B cell (primary cell): ENCODE measurements at regions not wholly inside any gene's neighbourhood (a gene's known extent, or its start where the extent isn't known, plus 50 kb on each side); places are given as distances from the start of the nearest gene placed in this dataset.

Source experiments
- ATAC-seq: fragments of 200-7000 bp; cut with Tn5 transposase; one replicate; pipeline ENCODE4 v1.10.0; 2021; ENCODE audit warnings: low read depth, mild to moderate bottlenecking, moderate number of reproducible peaks, moderate library complexity
- CTCF ChIA-PET: fragments of 350-600 bp; sonication (Branson Sonifier 250); formaldehyde crosslinking; loops from one replicate; lab custom pipeline; 2021; ENCODE audit warnings: antibody characterized with exemption, inconsistent platforms; lab: Charles Lee
- POLR2A ChIA-PET: fragments of 350-600 bp; sonication (Branson Sonifier 250); formaldehyde crosslinking; loops from one replicate; lab custom pipeline; 2021; ENCODE audit warnings: antibody characterized with exemption; lab: Charles Lee
- DNase-seq: peaks from one replicate; pipeline ENCODE4 v3.0.0; 2013
- H2AFZ ChIP-seq: 2 replicates; pipeline ENCODE4 v1.6.1; 2012; ENCODE audit warnings: mild to moderate bottlenecking, low read depth, low read length; ENCODE audit not compliant: insufficient read depth, poor library complexity, severe bottlenecking
- H3K27ac ChIP-seq, 2 donors: 1 replicate in 1 of 2; 2 replicates in 1 of 2; pipeline ENCODE4 v1.5.1; 2012 to 2013; ENCODE audit warnings: low read length in 2 of 2, mild to moderate bottlenecking in 2 of 2, moderate library complexity in 1 of 2
- H3K27me3 ChIP-seq, 4 experiments: fragments of 200-600 bp in 1 of 4; sonication (generic) in 1 of 4; replicated peaks in 1 of 4; 1 replicate in 2 of 4; 2 replicates in 2 of 4; pipeline versions ENCODE4 v1.6.1 to v1.7.0; 2013 to 2016; ENCODE audit warnings: low read length in 3 of 4, mild to moderate bottlenecking in 2 of 4, mixed read lengths in 1 of 4, moderate library complexity in 1 of 4; ENCODE audit not compliant: insufficient read depth in 4 of 4, control insufficient read depth in 3 of 4; ENCODE audit errors: control extremely low read depth in 1 of 4
- H3K36me3 ChIP-seq, 2 experiments: replicated peaks in 1 of 2; 1 replicate in 1 of 2; 2 replicates in 1 of 2; pipeline versions ENCODE4 v1.6.1 to v1.7.1; 2013; ENCODE audit warnings: low read length in 1 of 2; ENCODE audit not compliant: insufficient read depth in 2 of 2, control insufficient read depth in 1 of 2; ENCODE audit errors: control extremely low read depth in 1 of 2, extremely low read depth in 1 of 2
- H3K4me1 ChIP-seq, 2 donors: fragments of 200-600 bp in 1 of 2; sonication (generic) in 1 of 2; 1 replicate in 1 of 2; 2 replicates in 1 of 2; pipeline versions ENCODE4 v1.5.1 to v1.6.1; 2013 to 2017; ENCODE audit warnings: low read length in 2 of 2; ENCODE audit not compliant: control insufficient read depth in 2 of 2, insufficient read depth in 2 of 2
- H3K4me2 ChIP-seq: replicated peaks from 2 replicates; pipeline ENCODE3; 2012; ENCODE audit warnings: mild to moderate bottlenecking, low read depth, low read length; ENCODE audit not compliant: poor library complexity, severe bottlenecking
- H3K4me3 ChIP-seq, 5 experiments: fragments of 200-600 bp in 1 of 5; sonication (generic) in 1 of 5; 1 replicate in 3 of 5; 2 replicates in 2 of 5; pipeline versions ENCODE4 v1.5.1 to v1.7.0; 2011 to 2016; ENCODE audit warnings: low read length in 4 of 5, mild to moderate bottlenecking in 4 of 5, low read depth in 2 of 5, control low read depth in 1 of 5, moderate library complexity in 1 of 5; ENCODE audit not compliant: insufficient read depth in 1 of 5; ENCODE audit errors: control extremely low read depth in 1 of 5, extremely low read depth in 1 of 5
- H3K79me2 ChIP-seq: fragments of 200-600 bp; sonication (generic); one replicate; pipeline ENCODE4 v1.6.0; 2016; ENCODE audit warnings: low read length; ENCODE audit not compliant: control insufficient read depth, insufficient read depth
- H3K9ac ChIP-seq: fragments of 200-600 bp; sonication (generic); 2 replicates; pipeline ENCODE4 v1.6.1; 2017; ENCODE audit warnings: mild to moderate bottlenecking, low read length, moderate library complexity
- H3K9me3 ChIP-seq, 3 donors: one replicate each; pipeline versions ENCODE4 v1.6.1 to v1.7.1; 2013; ENCODE audit warnings: low read length in 2 of 3; ENCODE audit not compliant: control insufficient read depth in 2 of 3, insufficient read depth in 1 of 3; ENCODE audit errors: control extremely low read depth in 1 of 3
- H4K20me1 ChIP-seq: 2 replicates; pipeline ENCODE4 v1.6.0; 2012; ENCODE audit warnings: mild to moderate bottlenecking, low read length; ENCODE audit not compliant: insufficient read depth, control insufficient read depth, poor library complexity, severe bottlenecking
- H3K27ac Mint-ChIP-seq: one replicate; pipeline ENCODE4 v1.8.0; 2021; ENCODE audit warnings: mixed read lengths
- H3K27me3 Mint-ChIP-seq: one replicate; pipeline ENCODE4 v1.8.0; 2021; ENCODE audit warnings: mixed read lengths
- H3K4me1 Mint-ChIP-seq: one replicate; pipeline ENCODE4 v1.8.0; 2021; ENCODE audit warnings: mixed read lengths
- H3K4me3 Mint-ChIP-seq: one replicate; pipeline ENCODE4 v1.8.0; 2021; ENCODE audit warnings: mixed read lengths
- H3K9me3 Mint-ChIP-seq: one replicate; pipeline ENCODE4 v1.8.0; 2022; ENCODE audit warnings: mixed read lengths; ENCODE audit not compliant: insufficient read depth
- CTCF ChIP-seq: fragments of 200-600 bp; IDR thresholded peaks from one replicate; pipeline ENCODE4 v1.8.0; 2022; ENCODE audit warnings: antibody characterized with exemption, mild to moderate bottlenecking
- EZH2 ChIP-seq: IDR thresholded peaks from 2 replicates; pipeline ENCODE4 v1.6.1; 2012; ENCODE audit warnings: borderline replicate concordance, low read depth, mild to moderate bottlenecking, moderate library complexity, low read length; ENCODE audit not compliant: insufficient read depth, poor library complexity, severe bottlenecking
- WGBS: methylation state at CpG from one replicate; pipeline ENCODE4 v1.1.5; 2013; ENCODE audit warnings: missing lambda C conversion rate; ENCODE audit not compliant: insufficient coverage; 5-methylcytosine and 5-hydroxymethylcytosine counted together
- intact Hi-C: fragments of 100-400 bp; cut with micrococcal nuclease; formaldehyde crosslinking; loops from one replicate; pipeline ENCODE4 v1.10.0; 2022

DNA sequence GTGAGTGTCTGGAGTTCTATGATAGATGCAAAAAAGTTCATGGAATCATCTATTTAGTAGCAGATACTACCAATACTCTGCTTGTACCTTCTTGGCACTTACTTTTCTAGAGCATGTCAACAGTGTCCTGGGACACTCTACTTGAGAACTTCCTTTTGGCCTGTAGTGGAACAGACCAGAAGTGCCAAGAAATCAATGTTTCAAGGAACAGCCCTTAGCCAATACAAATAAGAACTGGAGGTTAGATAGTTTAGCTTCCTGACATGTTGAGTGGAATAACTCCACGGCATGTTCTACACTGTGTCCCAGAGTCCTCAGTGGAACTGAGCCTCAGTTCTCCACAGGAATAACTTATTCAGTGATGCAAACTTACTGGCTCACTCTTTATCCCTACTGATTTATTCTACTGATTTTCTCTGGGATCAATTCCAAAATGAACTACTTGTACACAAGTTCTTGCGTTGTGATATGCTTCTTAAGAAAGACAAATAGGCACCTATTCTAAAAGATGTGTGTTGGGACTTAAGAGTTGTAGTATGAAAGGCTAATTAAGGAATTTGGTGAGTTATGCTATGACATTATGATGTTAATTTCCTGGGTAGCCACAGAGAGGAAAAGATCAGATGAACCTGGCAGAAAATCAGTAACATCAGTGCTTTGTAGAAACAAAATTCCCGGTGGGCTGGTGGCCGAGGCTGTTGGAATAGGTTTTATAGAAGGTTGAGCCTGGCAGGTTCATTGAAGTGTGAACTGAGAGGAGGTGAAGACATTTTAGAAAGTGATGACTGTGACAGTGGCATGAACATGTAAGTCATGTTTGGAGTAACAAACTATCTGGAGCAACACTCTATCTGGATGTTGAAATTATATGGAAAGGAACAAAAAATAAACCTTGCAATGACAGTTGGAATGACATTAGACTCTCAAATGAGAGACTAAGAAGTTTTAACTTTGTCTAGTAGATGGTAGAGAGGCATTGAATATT, 101.8 kb upstream of the RBMS3 start:
- Histone ChIP-seq H3K36me3 (no peaks in the 10 kb centered on the region), H3K27ac (no peak overlapping the region), H3K4me2 (no peak overlapping the region), H4K20me1 (no peaks in the 10 kb centered on the region), H3K9me3 (no peaks in the 10 kb centered on the region), H3K4me1 (no peaks in the 10 kb centered on the region), H3K79me2 (no peaks in the 10 kb centered on the region), H2AFZ (no peak overlapping the region), H3K27me3 (no peaks in the 10 kb centered on the region), H3K9ac (no peak overlapping the region), H3K4me3 (no peak overlapping the region)
- H3K27ac Mint-ChIP-seq = no peak overlapping the region
- POLR2A ChIA-PET = no interaction called here
- intact Hi-C loops = no loop called here
- no peak for TF ChIP-seq CTCF
- TF ChIP-seq EZH2 = no peak
- 94% methylated on average over 3 of the region's 4 CpGs for WGBS
- H3K4me3 Mint-ChIP-seq = no peak overlapping the region
- CTCF ChIA-PET = no interaction called here
- H3K27me3 Mint-ChIP-seq = no peaks in the 10 kb centered on the region
- no peaks in the 10 kb centered on the region for H3K4me1 Mint-ChIP-seq
- H3K9me3 Mint-ChIP-seq = no peaks in the 10 kb centered on the region
- no peak for ATAC-seq
- no peak for DNase-seq

DNA sequence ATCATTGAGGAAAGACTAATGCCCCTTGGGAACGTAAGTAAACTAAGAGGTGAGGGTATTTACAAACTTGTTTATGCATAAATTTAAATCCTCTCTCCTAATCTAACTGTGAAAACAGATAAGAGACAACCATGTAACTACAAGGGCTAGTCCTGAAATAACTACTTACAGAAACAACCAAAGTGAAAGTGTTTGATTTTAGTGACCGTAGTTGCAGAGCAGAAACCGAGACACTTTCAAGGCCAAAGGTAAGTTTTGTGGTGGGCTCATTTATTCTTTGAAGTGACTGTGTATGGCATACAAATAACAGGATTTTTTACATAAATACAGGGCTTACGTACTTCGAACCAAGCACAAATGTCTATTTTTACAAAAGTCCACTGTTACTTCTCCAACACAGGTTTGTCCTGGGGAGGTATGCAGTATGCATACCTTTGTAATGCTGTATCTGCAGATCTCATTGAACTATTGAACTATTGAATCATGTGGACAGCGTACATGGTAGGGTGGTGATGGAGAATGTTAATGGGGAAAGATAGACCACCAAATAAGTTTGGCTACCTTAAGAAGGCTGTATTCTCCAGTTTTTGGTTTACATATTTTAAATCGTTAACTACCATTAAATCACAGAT, 99.6 kb upstream of the RBMS3 start:
- POLR2A ChIA-PET = no interaction called here
- TF ChIP-seq EZH2 (no peak), CTCF (no peak)
- CTCF ChIA-PET = no interaction called here
- H3K4me3 Mint-ChIP-seq = no peak overlapping the region
- 80% methylated on average over 1 of the region's 7 CpGs for WGBS
- intact Hi-C loops = no loop called here
- no peaks in the 10 kb centered on the region for H3K27me3 ChIP-seq
- no peaks in the 10 kb centered on the region for H3K79me2 ChIP-seq
- no peak overlapping the region for H3K4me3 ChIP-seq
- H3K9me3 ChIP-seq = no peaks in the 10 kb centered on the region
- no peak overlapping the region for H3K9ac ChIP-seq
- H3K9me3 Mint-ChIP-seq = no peaks in the 10 kb centered on the region
- no peaks in the 10 kb centered on the region for H3K4me1 ChIP-seq
- no peaks in the 10 kb centered on the region for H3K36me3 ChIP-seq
- H3K27ac ChIP-seq = no peak overlapping the region
- no peak overlapping the region for H3K27ac Mint-ChIP-seq
- ATAC-seq (no peak), DNase-seq (no peak)
- no peaks in the 10 kb centered on the region for H3K27me3 Mint-ChIP-seq
- H3K4me2 ChIP-seq = no peak overlapping the region
- H2AFZ ChIP-seq = no peak overlapping the region
- H3K4me1 Mint-ChIP-seq = no peaks in the 10 kb centered on the region
- no peaks in the 10 kb centered on the region for H4K20me1 ChIP-seq
